Breast epithelium (tissue), 4 donors: ENCODE measurements at regions not wholly inside any gene's neighbourhood (a gene's known extent, or its start where the extent isn't known, plus 50 kb on each side); places are given as distances from the start of the nearest gene placed in this dataset.

Experiments
- DNase-seq, 2 donors: peaks; one replicate each; pipeline ENCODE4 v3.0.0-alpha.2; 2019; ENCODE audit warnings: low spot score in 2 of 2
- H3K27ac ChIP-seq, 2 donors: fragments of 200-600 bp; sonication (generic) in 1 of 2; one replicate each; pipeline ENCODE4 v1.5.1; 2016 to 2019; ENCODE audit warnings: mild to moderate bottlenecking in 1 of 2
- H3K27me3 ChIP-seq, 2 donors: fragments of 200-600 bp; sonication (generic) in 1 of 2; one replicate each; pipeline versions ENCODE4 v1.5.1 to v1.6.0; 2017 to 2019; ENCODE audit warnings: control low read depth in 1 of 2, mild to moderate bottlenecking in 1 of 2
- H3K36me3 ChIP-seq: fragments of 200-600 bp; one replicate; pipeline ENCODE4 v1.5.1; 2019
- H3K4me1 ChIP-seq, 2 donors: fragments of 200-600 bp; sonication (generic); one replicate each; pipeline ENCODE4 v1.5.1; 2016 to 2019; ENCODE audit warnings: control low read depth in 1 of 2
- H3K4me3 ChIP-seq, 3 donors: fragments of 200-600 bp; sonication (generic); 1 replicate in 2 of 3; 2 replicates in 1 of 3; pipeline ENCODE4 v1.5.1; 2016 to 2019; ENCODE audit warnings: mild to moderate bottlenecking in 3 of 3, moderate library complexity in 2 of 3
- H3K9me3 ChIP-seq, 2 donors: fragments of 200-600 bp; sonication (generic) in 1 of 2; one replicate each; pipeline ENCODE4 v1.5.1; 2016 to 2019; ENCODE audit warnings: control low read depth in 1 of 2
- POLR2A ChIP-seq: fragments of 450-650 bp; IDR thresholded peaks from one replicate; pipeline ENCODE4 v1.6.1; 2016; ENCODE audit warnings: antibody characterized with exemption, mild to moderate bottlenecking, moderate library complexity
- POLR2AphosphoS5 ChIP-seq, 3 donors: sonication (generic); formaldehyde crosslinking; IDR thresholded peaks; one replicate each; pipeline ENCODE4 v1.6.1; 2017; ENCODE audit warnings: antibody characterized with exemption in 3 of 3
- intact Hi-C: fragments of 100-400 bp; cut with DNase I; formaldehyde crosslinking; loops from one replicate; pipeline ENCODE4 v1.15.1; 2023; ENCODE audit warnings: low total_unique reads
- TF ChIP-seq, protein P1 (sequence below), 3 donors: fragments of 450-650 bp; IDR thresholded peaks; one replicate each; pipeline ENCODE4 v1.5.1; 2016 to 2017; ENCODE audit warnings: antibody characterized with exemption in 3 of 3, mild to moderate bottlenecking in 3 of 3, moderate library complexity in 3 of 3

GRCh38 chr12:127355061-127355841 is 911.7 kb upstream of the TMEM132C start:
- intact Hi-C loops: no loop called here
- TF ChIP-seq POLR2AphosphoS5 (IDR thresholded peaks at IDR 0.05) (no peak), POLR2A (no peak)
- TF ChIP-seq, protein P1, sequence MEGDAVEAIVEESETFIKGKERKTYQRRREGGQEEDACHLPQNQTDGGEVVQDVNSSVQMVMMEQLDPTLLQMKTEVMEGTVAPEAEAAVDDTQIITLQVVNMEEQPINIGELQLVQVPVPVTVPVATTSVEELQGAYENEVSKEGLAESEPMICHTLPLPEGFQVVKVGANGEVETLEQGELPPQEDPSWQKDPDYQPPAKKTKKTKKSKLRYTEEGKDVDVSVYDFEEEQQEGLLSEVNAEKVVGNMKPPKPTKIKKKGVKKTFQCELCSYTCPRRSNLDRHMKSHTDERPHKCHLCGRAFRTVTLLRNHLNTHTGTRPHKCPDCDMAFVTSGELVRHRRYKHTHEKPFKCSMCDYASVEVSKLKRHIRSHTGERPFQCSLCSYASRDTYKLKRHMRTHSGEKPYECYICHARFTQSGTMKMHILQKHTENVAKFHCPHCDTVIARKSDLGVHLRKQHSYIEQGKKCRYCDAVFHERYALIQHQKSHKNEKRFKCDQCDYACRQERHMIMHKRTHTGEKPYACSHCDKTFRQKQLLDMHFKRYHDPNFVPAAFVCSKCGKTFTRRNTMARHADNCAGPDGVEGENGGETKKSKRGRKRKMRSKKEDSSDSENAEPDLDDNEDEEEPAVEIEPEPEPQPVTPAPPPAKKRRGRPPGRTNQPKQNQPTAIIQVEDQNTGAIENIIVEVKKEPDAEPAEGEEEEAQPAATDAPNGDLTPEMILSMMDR (IDR thresholded peaks at IDR 0.05): no peak
- no peak overlapping the region for H3K4me3 ChIP-seq

GRCh38 chr12:127358888-127359287 is 908.1 kb upstream of the TMEM132C start:
- Histone ChIP-seq H3K9me3 (no peaks in the 10 kb centered on the region), H3K36me3 (no peaks in the 10 kb centered on the region), H3K4me1 (no peaks in the 10 kb centered on the region), H3K27ac (no peak overlapping the region), H3K4me3 (no peak overlapping the region), H3K27me3 (no peaks in the 10 kb centered on the region)
- TF ChIP-seq POLR2AphosphoS5 (IDR thresholded peaks at IDR 0.05) (no peak), POLR2A (no peak)
- TF ChIP-seq, protein P1 (IDR thresholded peaks at IDR 0.05): no peak
- no peak for DNase-seq
- intact Hi-C loops: no loop called here

More at GRCh38 chr12:127355061-127355841, 911.7 kb upstream of the TMEM132C start:
- H3K9me3 ChIP-seq: peaks cover 0 to 9% of the 10 kb centered on the region in 2 donors
- no peaks in the 10 kb centered on the region for H3K4me1 ChIP-seq
- no peaks in the 10 kb centered on the region for H3K36me3 ChIP-seq
- DNase-seq: no peak
- no peak overlapping the region for H3K27ac ChIP-seq
- no peaks in the 10 kb centered on the region for H3K27me3 ChIP-seq

DNA sequence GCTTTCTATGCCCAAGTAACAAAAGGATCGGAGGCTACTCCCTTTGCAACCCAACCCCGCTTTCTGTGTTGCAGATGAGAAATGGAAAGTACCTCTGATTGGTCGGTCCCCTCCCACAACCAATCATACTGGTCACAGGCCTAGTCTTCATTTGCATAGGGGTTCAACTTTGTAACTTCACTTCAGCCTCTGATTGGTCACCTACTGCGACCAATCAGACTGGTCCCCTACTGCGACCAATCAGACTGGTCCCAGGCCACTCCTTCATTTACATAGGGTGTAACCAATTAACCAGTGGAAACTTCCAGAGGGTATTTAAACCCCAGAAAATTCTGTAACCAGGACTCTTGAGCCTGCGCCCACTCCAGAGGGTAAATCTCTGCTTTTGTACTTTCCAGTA is 906.4 kb upstream of the TMEM132C start:
- no peak for DNase-seq
- Histone ChIP-seq H3K4me3 (no peak overlapping the region), H3K9me3 (peaks cover 0 to 4% of the 10 kb centered on the region in 2 donors), H3K27me3 (no peaks in the 10 kb centered on the region), H3K36me3 (no peaks in the 10 kb centered on the region), H3K4me1 (no peaks in the 10 kb centered on the region), H3K27ac (no peak overlapping the region)
- intact Hi-C loops: no loop called here
- TF ChIP-seq, protein P1 (IDR thresholded peaks at IDR 0.05): no peak
- TF ChIP-seq POLR2A (no peak), POLR2AphosphoS5 (IDR thresholded peaks at IDR 0.05) (no peak)

DNA sequence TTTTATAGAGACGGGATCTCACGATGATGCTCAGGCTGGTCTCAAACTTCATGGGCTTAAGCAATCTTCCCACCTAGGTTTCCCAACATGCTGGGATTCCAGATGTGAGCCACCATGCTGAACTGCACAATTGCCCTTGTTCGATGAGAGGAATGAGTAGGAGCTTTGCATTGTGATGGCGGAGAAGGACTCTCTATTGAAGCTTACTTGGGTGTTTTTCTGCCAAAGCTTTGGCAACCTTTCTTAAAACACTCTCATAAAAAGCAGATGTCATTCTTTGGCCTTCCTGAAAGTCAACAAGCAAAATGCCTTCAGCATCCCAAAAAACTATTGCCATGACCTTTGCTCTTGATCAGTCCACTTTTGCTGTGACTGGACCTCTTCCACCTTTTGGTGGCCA is 904.8 kb upstream of the TMEM132C start:
- Histone ChIP-seq H3K9me3 (peaks cover 0 to 4% of the 10 kb centered on the region in 2 donors), H3K27me3 (no peaks in the 10 kb centered on the region), H3K4me3 (no peak overlapping the region), H3K36me3 (no peaks in the 10 kb centered on the region), H3K4me1 (no peaks in the 10 kb centered on the region), H3K27ac (no peak overlapping the region)
- TF ChIP-seq, protein P1 (IDR thresholded peaks at IDR 0.05): no peak
- no peak for TF ChIP-seq POLR2A
- no peak for TF ChIP-seq POLR2AphosphoS5 (IDR thresholded peaks at IDR 0.05)
- intact Hi-C loops: no loop called here
- DNase-seq: no peak

DNA sequence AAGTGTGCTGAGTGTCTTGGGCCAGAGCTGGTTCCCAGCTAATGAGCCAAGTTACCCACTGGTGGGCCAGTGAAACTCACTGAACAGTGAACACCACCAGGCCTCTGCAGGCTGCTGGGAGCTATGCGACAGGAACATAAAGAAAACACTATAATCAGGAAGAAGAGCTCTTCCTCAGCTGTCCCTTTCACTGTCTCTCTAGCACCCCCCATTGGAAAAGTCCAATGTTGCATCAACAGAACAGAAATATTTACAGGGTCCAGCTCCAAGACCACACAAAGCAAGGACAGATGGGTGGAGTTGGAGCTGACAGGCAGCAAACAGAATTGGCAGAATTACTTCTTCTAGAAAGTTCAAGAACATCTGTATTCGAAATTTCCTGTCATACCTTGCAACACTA is 903.6 kb upstream of the TMEM132C start:
- Histone ChIP-seq H3K27me3 (no peaks in the 10 kb centered on the region), H3K9me3 (peaks cover 0 to 4% of the 10 kb centered on the region in 2 donors), H3K36me3 (no peaks in the 10 kb centered on the region), H3K27ac (no peak overlapping the region), H3K4me1 (no peaks in the 10 kb centered on the region), H3K4me3 (no peak overlapping the region)
- DNase-seq: no peak
- intact Hi-C loops: no loop called here
- no peak for TF ChIP-seq POLR2AphosphoS5 (IDR thresholded peaks at IDR 0.05)
- TF ChIP-seq, protein P1 (IDR thresholded peaks at IDR 0.05): no peak
- TF ChIP-seq POLR2A: no peak
